Spleen (tissue), 11 donors: ENCODE measurements at regions not wholly inside any gene's neighbourhood (a gene's known extent, or its start where the extent isn't known, plus 50 kb on each side); places are given as distances from the start of the nearest gene placed in this dataset.

Experiments
- DNase-seq: peaks from one replicate; pipeline ENCODE4 v3.0.0-alpha.2; 2020
- H3K27ac ChIP-seq, 8 donors: fragments of 200-600 bp; sonication (generic) in 7 of 8; 1 replicate in 4 of 8; 2 replicates in 4 of 8; pipeline versions ENCODE4 v1.5.0 to v1.8.0; 2016 to 2021; ENCODE audit warnings: inconsistent platforms in 4 of 8, mild to moderate bottlenecking in 4 of 8, moderate library complexity in 1 of 8
- H3K27me3 ChIP-seq, 7 donors: fragments of 200-600 bp; sonication (generic) in 6 of 7; replicated peaks in 1 of 7; 1 replicate in 4 of 7; 2 replicates in 3 of 7; pipeline versions ENCODE4 v1.5.0 to v1.8.0; 2016 to 2021; ENCODE audit warnings: inconsistent platforms in 3 of 7, mild to moderate bottlenecking in 1 of 7
- H3K36me3 ChIP-seq, 6 donors: fragments of 200-600 bp; sonication (generic) in 5 of 6; 1 replicate in 4 of 6; 2 replicates in 2 of 6; pipeline versions ENCODE4 v1.5.0 to v1.8.0; 2016 to 2021; ENCODE audit warnings: inconsistent platforms in 2 of 6
- H3K4me1 ChIP-seq, 6 donors: fragments of 200-600 bp; sonication (generic) in 5 of 6; 1 replicate in 3 of 6; 2 replicates in 3 of 6; pipeline versions ENCODE4 v1.5.0 to v1.8.0; 2016 to 2021; ENCODE audit warnings: inconsistent platforms in 3 of 6
- H3K4me3 ChIP-seq, 8 donors: fragments of 200-600 bp; sonication (generic) in 7 of 8; 1 replicate in 4 of 8; 2 replicates in 4 of 8; pipeline versions ENCODE4 v1.5.0 to v1.8.0; 2016 to 2021; ENCODE audit warnings: inconsistent platforms in 4 of 8, mild to moderate bottlenecking in 4 of 8, moderate library complexity in 2 of 8
- H3K9me3 ChIP-seq, 8 donors: fragments of 200-600 bp; sonication (generic) in 7 of 8; 1 replicate in 4 of 8; 2 replicates in 4 of 8; pipeline versions ENCODE4 v1.5.0 to v1.8.0; 2016 to 2021; ENCODE audit warnings: inconsistent platforms in 4 of 8
- POLR2A ChIP-seq, 3 donors: fragments of 450-650 bp; IDR thresholded peaks; one replicate each; pipeline ENCODE4 v1.5.1; 2017; ENCODE audit warnings: antibody characterized with exemption in 3 of 3, mild to moderate bottlenecking in 1 of 3
- POLR2AphosphoS5 ChIP-seq, 3 donors: sonication (generic); formaldehyde crosslinking; IDR thresholded peaks; one replicate each; pipeline ENCODE4 v1.5.1; 2017; ENCODE audit warnings: antibody characterized with exemption in 3 of 3
- WGBS, 5 donors: extraction: QIAGEN DNeasy Blood & Tissue Kit in 3 of 5; methylation state at CpG; one replicate each; pipeline versions ENCODE4 v1.1.5 to v1.1.7; 2013 to 2018; 5-methylcytosine and 5-hydroxymethylcytosine counted together
- intact Hi-C: fragments of 100-400 bp; cut with DNase I; formaldehyde crosslinking; loops from one replicate; pipeline ENCODE4 v1.15.0; 2023; ENCODE audit warnings: low total_unique reads
- TF ChIP-seq, protein P1 (sequence below), 11 experiments: fragments of 200-600 bp in 7 of 11; fragments of 450-650 bp in 4 of 11; sonication (generic) in 4 of 11; IDR thresholded peaks in 8 of 11; conservative IDR thresholded peaks in 3 of 11; 1 replicate in 7 of 11; 2 replicates in 4 of 11; pipeline versions ENCODE4 v1.4.0 to v1.8.0; 2016 to 2021; ENCODE audit warnings: antibody characterized with exemption in 11 of 11, inconsistent platforms in 4 of 11, mild to moderate bottlenecking in 1 of 11
- donor health status: healthy with polysubstance abuse.
- donor health status: DM: no; HTN: no; CAD: no; lungs with moderate emphysema.
- donor health status: DM: no; HTN: no; CAD: no.
- donor health status: Bipolar disorder and iron deficiency.
- donor health status: healthy.
- donor health status: DM: no; HTN: no; CAD: no.
- donor health status: DM: yes; HTN: yes; CAD: no.

DNA sequence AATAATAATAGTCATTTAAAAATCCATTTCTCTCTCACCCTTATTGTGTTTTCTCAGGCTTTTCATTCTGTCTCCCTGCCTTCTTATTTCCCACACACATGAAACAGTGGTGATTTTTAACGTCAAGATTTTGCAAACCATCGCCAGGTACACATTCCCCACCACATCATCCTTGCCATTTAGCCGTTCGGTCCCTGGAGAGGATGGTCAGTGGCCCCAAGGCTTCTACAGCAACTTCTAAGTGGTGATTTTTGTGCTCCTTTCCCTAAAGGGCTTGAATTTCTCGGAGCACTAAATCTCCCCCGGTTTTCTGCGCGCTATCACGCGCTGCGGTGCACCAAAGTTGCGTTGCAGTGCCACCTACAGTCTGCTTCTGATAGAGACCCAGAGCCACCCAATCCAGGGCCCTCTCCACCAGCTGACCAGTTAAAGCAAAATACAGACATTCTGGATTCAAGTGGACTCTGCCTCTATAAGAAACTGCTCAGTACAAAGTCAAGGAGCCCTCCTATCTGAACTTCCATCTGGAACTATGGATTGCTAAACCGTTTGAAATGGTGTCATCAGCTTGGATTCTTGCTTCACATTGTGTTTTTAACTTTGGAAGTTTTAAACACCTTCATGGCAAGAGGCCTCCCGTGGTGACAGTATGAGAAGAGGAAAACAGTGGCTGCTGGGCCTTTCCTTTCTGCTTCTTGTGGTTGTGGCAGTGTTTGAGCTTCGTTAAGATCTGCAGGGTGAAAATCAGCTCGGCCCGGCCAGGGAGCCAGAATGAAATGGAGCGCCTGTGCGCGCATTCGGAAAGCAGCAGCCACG, 234.0 kb downstream of the SPTSSA start:
- H3K27me3 ChIP-seq: peaks cover 0 to 4% (median 0%) of the 10 kb centered on the region in 7 donors
- intact Hi-C loops: loop anchor here (5.0 kb wide), 1 partner anchor 386 kb away; no protein-coding TSS in a partner anchor
- 34 to 39% (median 37%) methylated on average over 21 to 22 of the region's 22 CpGs for WGBS, 5 donors
- peaks cover 0 to 6% (median 0%) of the 10 kb centered on the region in 6 donors for H3K4me1 ChIP-seq
- no peaks in the 10 kb centered on the region for H3K9me3 ChIP-seq
- H3K4me3 ChIP-seq: no peak overlapping the region
- TF ChIP-seq, protein P1, sequence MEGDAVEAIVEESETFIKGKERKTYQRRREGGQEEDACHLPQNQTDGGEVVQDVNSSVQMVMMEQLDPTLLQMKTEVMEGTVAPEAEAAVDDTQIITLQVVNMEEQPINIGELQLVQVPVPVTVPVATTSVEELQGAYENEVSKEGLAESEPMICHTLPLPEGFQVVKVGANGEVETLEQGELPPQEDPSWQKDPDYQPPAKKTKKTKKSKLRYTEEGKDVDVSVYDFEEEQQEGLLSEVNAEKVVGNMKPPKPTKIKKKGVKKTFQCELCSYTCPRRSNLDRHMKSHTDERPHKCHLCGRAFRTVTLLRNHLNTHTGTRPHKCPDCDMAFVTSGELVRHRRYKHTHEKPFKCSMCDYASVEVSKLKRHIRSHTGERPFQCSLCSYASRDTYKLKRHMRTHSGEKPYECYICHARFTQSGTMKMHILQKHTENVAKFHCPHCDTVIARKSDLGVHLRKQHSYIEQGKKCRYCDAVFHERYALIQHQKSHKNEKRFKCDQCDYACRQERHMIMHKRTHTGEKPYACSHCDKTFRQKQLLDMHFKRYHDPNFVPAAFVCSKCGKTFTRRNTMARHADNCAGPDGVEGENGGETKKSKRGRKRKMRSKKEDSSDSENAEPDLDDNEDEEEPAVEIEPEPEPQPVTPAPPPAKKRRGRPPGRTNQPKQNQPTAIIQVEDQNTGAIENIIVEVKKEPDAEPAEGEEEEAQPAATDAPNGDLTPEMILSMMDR (IDR thresholded peaks at IDR 0.05 in 8 of 11, conservative IDR thresholded peaks at IDR 0.05 in 3 of 11): peak; percentile 29 to 85 (median 66)
- TF ChIP-seq POLR2AphosphoS5 (IDR thresholded peaks at IDR 0.05) (no peak), POLR2A (IDR thresholded peaks at IDR 0.05) (no peak)
- no peak for DNase-seq
- H3K27ac ChIP-seq: no peak overlapping the region
- H3K36me3 ChIP-seq: no peaks in the 10 kb centered on the region

DNA sequence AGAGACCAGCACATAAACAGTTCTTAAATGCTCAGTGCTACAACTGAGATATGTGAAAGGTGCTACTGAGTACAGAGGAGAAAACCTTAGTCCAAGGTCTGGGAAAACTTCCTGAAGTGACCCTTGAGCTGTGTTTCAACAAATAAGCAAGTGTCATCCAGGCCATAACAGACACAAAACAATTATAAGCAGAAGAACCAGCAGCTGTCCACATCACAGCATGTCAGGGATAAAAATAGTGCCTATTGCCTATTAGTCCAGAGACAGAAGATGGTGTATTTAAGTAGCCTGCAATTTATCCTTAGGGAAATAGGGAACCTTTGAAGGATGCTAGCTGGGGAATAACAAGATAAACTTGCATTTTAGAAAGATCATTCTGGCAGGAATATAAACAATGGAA, 237.8 kb downstream of the SPTSSA start:
- H3K4me3 ChIP-seq: no peak overlapping the region
- peaks cover 0 to 10% (median 0%) of the 10 kb centered on the region in 7 donors for H3K27me3 ChIP-seq
- intact Hi-C loops: no loop called here
- H3K27ac ChIP-seq: no peak overlapping the region
- peaks cover 0 to 6% (median 0%) of the 10 kb centered on the region in 6 donors for H3K4me1 ChIP-seq
- H3K36me3 ChIP-seq: no peaks in the 10 kb centered on the region
- H3K9me3 ChIP-seq: no peaks in the 10 kb centered on the region
- TF ChIP-seq POLR2A (IDR thresholded peaks at IDR 0.05) (no peak), POLR2AphosphoS5 (IDR thresholded peaks at IDR 0.05) (no peak)
- TF ChIP-seq, protein P1 (IDR thresholded peaks at IDR 0.05 in 8 of 11, conservative IDR thresholded peaks at IDR 0.05 in 3 of 11): no peak
- no peak for DNase-seq

DNA sequence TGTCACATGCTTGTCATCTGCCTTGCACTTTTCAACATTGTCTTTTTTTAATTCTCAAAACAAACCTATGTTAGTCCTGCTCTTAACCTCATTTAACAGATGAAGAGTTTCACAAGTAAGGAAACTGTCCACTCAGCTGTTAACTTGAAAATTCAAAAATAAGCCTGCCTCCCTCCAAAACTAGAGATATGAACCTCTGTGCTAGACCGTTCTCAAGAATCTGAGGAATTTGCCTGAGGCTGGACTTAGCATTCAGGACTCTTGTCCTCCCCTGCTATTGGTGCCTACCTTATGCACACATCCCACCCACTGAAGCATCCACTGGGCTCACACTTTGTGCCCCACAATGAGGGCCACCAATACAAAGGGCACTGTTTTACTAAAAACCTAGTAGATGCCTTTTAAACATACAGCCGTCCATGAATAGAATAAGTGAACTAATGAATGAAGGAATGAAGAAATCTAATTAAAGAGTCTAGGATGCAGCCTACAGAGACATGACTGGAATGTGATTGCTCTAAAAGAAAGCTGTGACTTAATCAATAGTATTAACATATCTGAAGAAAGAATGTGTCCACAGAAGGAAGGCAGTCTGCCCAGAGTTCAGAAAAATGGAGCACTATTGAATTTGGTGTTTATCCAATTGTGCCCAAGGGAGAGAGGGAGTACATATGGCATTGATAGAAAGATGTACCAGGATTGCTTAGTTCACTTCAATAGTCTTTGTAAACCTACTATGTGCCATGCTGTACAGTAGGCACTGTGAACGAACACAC, 238.5 kb downstream of the SPTSSA start:
- TF ChIP-seq POLR2AphosphoS5 (IDR thresholded peaks at IDR 0.05): no peak
- TF ChIP-seq, protein P1 (IDR thresholded peaks at IDR 0.05 in 8 of 11, conservative IDR thresholded peaks at IDR 0.05 in 3 of 11): no peak
- TF ChIP-seq POLR2A (IDR thresholded peaks at IDR 0.05): no peak
- WGBS, 5 donors: 73 to 95% (median 89%) methylated on average over 3 of the region's 3 CpGs
- intact Hi-C loops: no loop called here
- no peaks in the 10 kb centered on the region for H3K36me3 ChIP-seq
- no peaks in the 10 kb centered on the region for H3K9me3 ChIP-seq
- H3K4me3 ChIP-seq: no peak overlapping the region
- no peak overlapping the region for H3K27ac ChIP-seq
- H3K27me3 ChIP-seq: peaks cover 0 to 10% (median 0%) of the 10 kb centered on the region in 7 donors
- peaks cover 0 to 6% (median 0%) of the 10 kb centered on the region in 6 donors for H3K4me1 ChIP-seq
- no peak for DNase-seq

DNA sequence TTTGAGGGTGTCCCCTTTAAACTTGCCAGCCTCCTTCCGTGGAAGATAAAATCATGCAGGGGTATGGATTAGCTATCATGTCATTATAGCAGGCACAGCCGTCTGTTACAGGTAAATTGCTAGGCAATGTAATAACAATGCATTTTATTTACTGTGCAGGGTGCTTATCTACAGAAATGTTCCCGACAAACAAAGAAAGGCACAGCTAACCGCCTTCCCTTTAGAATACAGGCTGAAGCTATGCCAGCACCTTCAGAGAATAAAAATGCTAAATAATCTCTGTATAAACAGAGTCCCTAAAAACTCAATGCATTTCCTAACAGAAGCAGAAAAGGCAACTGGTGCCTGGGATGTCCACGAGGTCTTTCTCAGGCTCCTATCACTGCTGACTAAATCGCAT, 239.2 kb downstream of the SPTSSA start:
- no peaks in the 10 kb centered on the region for H3K36me3 ChIP-seq

More for the DNA sequence above, 239.2 kb downstream of the SPTSSA start:
- Histone ChIP-seq H3K27ac (no peak overlapping the region), H3K4me1 (peaks cover 0 to 3% (median 0%) of the 10 kb centered on the region in 6 donors), H3K27me3 (peaks cover 0 to 10% (median 0%) of the 10 kb centered on the region in 7 donors), H3K4me3 (no peak overlapping the region), H3K9me3 (no peaks in the 10 kb centered on the region)
- WGBS, 5 donors: 86 to 94% (median 89%) methylated on average over 6 of the region's 6 CpGs
- intact Hi-C loops: no loop called here
- TF ChIP-seq POLR2A (IDR thresholded peaks at IDR 0.05) (no peak), POLR2AphosphoS5 (IDR thresholded peaks at IDR 0.05) (no peak)
- TF ChIP-seq, protein P1 (IDR thresholded peaks at IDR 0.05 in 8 of 11, conservative IDR thresholded peaks at IDR 0.05 in 3 of 11): no peak
- DNase-seq: no peak
